ENCODE measurements at regions not wholly inside any gene's neighbourhood (a gene's known extent, or its start where the extent isn't known, plus 50 kb on each side); places are given as distances from the start of the nearest gene placed in this dataset.
A peak's percentile ranks its signal among the peaks of the same experiment; 100 is the strongest.

DNA sequence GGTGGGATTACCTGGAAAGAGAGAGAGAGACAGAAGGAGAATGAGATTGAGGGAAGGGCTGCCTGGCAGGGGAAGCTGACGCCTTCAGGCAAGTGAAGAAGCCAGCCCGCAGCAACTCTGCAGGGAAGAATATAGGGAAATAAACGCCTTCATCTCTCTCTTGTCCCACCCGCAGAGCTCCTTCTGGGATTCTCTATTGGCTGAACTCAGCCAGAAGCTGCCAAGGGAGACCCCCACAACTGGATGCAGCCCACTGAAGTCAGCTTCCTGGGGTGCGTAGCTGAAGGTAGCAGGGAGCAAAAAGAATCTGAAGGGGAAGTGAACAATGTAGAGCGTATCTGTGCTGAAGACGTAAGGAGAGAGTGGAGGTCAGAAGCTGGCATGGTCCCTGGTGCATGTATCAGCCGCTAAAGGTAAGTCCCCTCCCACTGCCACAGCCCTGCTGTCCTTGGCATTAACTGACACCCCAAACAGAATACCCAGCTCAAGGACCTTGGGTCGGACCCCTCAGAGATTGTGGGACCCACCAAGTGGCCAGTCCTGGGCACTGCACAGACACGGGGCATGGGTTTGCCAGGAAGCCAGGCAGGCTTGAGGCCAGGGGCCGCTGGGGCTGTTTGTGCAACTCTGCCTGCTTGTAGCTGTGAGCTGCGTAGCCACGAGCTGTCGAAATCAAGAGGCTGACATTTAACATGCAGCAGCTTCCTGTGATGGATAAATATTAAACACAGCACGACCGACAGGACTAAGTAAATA, 469.9 kb downstream of the MN1 start:
- peak; percentile 85 to 92 for ATAC-seq
- DNase-seq, result peak; percentile 68
- intact Hi-C loops (cut with DNase I), result no loop called here

DNA sequence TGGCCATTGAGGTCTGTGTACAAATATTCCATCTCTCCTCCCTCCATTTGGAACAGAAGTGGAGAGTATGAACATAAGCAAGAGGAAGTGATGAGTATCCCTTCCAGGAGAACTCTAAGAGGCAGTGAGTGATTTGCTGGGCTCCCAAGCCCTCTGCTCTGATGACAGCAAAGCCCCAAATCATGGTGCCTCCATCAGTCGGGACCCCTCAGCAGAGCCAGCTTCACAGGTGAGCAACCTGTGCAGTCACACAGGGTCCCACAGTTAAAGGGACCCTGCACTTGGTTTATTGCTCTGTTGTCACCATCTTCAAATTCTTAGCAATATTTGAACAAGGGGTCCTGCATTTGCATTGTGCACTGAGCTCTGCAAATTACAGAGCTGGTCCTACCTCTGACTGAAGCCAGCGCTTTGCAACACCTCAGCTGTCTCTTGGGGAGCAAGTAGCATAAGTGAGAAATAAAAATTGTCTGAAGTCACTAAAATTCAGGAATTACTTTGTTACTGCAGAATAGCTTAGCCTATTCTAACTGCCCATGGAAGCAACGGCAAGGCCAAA, 466.4 kb downstream of the MN1 start:
- intact Hi-C loops (cut with DNase I), result no loop called here
- no peak for ATAC-seq
- DNase-seq, result no peak

DNA sequence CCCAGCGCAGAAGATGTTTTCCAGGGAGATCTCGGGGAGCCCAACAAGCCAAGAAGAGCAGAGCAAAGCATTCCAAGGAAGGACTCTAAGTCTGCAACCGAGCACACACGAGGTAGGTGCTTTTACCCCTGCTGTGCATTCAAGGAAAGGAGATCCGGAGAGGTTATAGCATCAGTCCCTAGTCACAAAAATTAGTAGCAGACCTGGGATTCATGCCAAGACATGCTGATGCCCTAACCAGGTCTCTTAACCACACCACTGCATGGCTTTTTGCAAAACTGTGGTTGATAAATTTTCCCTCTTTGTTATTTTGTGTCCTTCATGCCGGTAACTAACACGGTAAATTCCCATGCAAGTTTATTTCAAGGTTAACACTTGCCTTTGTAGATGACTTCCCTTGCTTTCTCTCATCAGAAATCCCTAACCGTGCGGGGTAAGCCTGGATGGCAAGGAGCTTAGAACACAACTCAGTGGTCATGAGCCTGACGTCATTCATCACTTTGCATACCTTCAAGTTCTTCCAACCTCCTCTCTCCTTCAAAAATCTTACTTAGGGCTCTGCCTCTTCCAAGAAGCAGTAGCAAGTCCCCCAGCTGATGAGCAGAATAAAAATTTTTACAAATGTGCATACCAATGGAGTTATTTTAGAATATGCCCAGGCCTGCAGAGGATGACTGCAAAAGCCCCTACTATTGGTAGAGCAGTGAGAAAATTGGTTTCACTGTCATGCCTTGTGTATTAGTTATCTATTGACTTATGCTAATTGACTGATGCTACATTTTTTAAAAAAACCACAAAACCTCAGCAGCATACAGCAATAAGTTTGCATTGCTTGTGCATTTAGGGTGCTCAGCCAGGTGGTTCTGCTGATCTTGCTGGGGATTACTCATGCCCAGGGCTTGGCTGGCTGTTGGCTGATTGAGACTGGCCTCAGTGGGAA, 465.1 kb downstream of the MN1 start:
- intact Hi-C loops (cut with DNase I), result no loop called here
- DNase-seq, result no peak
- no peak for ATAC-seq

DNA sequence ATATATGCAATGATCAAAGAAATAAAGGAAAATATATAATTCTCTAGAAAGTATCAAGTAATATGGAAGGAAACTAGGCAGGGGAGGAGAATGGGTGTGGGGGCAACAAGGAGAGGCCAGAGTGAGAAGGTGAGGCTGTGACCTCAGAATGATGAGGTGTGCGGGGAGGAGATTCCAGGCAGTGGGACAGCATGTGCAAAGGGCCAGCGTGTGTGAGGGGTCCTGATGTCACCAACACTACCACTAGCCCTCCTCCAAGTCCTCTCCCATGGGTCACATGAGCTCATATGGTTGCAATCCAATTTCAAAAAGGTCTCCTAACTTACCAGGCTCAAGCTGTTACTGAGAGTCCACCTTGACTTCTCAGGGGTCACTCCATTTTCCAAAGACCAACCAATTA, 463.9 kb downstream of the MN1 start:
- intact Hi-C loops (cut with DNase I), result no loop called here

DNA sequence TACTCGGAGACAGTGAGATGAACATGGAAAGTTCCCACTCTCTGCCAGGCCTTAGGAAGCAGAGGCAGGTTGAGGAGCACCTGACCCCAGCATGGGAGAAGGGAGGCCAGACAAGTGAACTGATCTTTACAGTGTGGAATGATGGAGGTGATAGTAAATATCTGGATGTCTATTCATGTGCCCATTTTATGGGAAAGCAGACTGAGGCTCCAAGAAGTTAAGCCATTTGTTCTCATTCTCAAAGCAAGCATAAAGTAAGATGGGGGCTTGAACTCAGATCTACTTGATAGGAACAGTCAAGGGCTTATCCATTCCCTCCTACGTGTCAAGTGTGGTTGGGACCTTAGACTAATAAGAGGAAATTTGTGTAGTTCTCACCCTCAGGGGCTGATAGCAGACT, 461.5 kb downstream of the MN1 start:
- ATAC-seq, result no peak
- intact Hi-C loops (cut with DNase I), result no loop called here
- DNase-seq, result no peak

More for the DNA sequence above, 463.9 kb downstream of the MN1 start:
- DNase-seq (no peak), ATAC-seq (no peak)

DNA sequence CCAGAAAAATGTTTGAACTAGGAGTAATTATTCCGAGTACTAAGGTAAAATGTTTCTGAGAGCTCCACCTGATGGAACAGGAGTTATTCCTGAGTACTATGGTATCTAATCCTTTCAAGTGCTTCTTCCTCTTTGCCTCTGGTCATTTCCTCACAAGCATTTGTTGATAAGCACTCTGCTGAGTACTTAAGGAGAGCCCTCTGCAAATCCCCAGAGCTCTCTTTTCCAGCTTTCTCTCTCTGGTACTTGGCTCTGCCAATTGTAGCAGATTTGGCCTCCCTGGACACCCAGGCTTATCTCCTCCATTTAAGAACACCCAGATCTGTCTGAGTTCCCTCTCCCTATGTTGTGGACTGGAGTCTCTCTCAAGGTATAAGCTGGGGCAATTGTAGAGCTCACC, 457.0 kb downstream of the MN1 start:
- ATAC-seq, result no peak
- intact Hi-C loops (cut with DNase I), result no loop called here
- DNase-seq, result no peak

DNA sequence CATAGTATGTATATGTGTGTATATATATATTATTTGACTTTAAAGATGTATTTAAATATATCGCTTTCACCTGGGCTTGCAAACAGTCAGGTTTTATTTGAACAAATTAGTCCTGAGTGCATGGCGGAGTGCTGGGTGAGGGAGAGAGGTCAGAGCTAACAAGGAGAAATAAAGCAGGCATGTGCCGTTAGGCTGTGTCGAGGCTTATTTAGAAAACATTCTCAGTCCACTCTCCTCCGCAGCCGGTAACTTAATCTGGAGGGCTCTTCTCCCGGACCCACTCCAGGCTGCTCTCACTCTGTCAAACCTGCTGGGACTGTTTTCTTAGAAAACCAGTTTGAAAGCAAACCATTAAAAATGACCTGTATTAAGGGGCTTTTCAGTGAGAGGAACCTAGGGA, 455.9 kb downstream of the MN1 start:
- DNase-seq (no peak), ATAC-seq (no peak)
- intact Hi-C loops (cut with DNase I), result no loop called here

DNA sequence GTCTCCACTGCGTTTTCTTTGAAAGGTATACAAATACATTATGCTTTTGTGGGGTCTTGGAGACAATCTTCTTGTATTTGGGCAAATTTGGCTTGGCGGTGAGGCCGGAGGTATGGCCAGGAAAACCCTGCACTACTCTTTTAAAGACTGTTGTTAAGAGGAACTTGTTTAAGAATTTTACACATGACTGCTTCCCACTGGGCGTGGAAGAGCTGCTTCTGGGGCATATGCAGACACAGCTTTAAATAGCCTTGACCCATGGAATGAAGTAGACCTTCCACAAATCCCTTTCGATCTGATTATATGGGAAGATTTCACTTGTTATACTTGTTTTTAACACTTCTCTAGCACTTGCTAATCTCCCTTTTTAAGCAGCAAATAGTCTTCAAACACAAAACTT, 453.6 kb downstream of the MN1 start:
- intact Hi-C loops (cut with DNase I), result no loop called here
- no peak for DNase-seq
- ATAC-seq, result no peak

DNA sequence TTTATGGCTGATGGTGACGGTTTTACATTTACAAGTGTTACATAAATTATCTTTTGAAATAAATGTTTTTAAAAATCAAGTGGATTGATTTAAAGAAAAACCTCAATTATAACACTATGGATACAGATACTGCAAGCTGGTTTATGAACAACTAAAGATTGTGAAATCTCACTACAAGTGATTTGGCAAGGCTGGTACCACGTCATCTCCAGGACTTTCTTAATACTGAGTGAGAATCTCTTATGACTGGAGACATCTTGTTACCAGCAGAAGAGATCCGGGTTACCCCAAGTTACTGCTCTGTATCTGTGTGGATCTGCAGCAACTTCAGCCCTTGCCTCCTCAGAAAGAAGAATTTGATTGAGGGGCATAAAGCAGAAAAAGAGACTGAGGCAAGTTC, 452.9 kb downstream of the MN1 start:
- ATAC-seq, result peak in 1 of 2 donors; percentile 51
- DNase-seq, result no peak
- intact Hi-C loops (cut with DNase I), result no loop called here

DNA sequence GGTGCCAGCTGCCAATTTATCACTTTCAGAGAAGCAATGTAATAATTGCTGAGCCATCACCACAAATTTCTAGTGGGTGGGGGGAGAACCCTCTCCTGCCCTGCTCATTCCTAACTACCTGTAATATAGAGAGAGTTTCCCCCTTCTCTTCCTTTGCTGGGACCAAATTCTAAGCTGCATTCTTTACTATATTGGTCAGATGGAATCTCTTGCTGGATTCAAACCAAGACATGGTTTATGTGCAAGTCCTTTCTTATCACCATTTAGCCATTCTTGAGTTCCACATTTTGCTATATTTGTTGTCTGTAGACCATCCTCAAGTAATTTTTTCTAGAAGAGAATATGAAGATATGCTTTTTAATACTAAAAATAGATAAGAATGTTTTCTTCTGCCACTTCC, 452.1 kb downstream of the MN1 start:
- intact Hi-C loops (cut with DNase I), result no loop called here
- DNase-seq, result no peak
- ATAC-seq, result no peak

DNA sequence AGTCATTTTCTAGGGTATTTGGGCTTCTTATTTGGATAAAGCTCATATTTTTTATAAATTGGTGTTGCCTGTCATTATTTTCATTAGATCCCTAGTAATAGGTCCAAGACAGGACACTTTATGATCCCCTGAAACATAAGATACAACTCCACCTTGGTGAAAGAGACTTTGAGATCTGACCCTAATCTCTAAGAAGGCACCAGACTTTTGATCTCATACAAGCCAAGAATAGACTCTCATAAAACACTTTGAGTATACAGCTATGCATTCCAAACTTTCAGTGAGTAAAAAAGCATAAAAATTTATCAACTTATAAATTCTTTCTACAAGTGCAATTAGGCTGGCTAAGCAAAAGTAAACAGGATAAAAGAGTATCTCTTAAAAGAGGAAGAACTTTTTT, 451.2 kb downstream of the MN1 start:
- intact Hi-C loops (cut with DNase I), result no loop called here
- DNase-seq, result no peak
- ATAC-seq, result no peak

DNA sequence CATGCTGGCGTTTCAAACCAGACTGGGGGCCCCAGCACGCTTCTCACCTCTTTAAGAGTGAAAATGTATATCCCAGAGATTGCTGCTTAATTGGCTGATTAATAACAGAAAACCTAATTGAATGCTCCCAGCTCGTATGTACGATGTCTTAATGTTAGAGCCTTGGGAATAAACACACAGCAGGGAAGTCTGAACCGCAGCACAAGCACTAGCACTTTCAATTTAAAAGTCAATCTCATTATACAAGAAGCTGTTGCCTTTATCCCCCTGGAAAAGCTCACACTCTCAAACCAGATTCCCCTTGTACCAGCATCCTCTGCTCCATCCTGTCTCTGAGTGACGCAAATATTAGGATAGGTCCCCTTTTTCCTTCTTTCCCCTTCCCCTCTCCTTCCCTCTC, 449.1 kb downstream of the MN1 start:
- DNase-seq, result no peak
- ATAC-seq, result no peak
- intact Hi-C loops (cut with DNase I), result no loop called here

DNA sequence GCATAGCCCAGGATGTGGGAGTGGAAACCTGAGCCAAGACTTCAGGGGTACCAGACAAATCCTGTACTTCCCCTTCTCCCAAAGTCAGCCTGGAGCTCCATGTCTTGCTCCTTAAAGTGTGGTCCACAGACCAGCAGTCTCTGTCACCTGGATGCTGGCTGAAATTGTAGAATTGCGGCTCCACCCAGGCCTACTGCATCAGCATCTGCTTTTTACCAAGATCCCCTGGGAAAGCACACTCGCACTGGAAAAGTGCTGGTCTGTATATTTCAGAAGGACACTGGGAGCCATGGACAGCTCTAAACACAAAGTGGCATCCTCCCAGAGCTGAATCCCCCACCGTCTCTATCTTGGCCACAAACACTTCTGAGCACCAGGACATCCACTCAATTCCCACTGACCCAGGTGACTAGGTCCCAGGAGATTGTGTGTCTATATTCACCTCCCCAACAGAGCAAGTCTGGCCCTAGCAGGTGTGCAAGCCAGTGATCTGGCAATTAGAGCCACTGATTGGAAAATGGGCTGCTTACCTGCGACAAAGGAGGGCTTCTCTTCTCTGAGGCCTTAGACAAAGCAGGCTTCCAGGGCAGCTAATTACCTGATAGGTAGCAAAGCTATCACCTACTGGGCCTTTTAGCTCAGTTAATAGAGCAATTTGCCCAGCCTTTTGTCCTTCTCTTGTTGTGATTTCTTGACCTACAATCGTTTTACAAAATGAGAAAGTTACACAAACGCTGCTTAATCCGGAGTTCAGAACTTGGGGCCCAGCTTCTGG, 443.3 kb downstream of the MN1 start:
- intact Hi-C loops (cut with DNase I), result no loop called here
- no peak for DNase-seq
- ATAC-seq, result no peak

DNA sequence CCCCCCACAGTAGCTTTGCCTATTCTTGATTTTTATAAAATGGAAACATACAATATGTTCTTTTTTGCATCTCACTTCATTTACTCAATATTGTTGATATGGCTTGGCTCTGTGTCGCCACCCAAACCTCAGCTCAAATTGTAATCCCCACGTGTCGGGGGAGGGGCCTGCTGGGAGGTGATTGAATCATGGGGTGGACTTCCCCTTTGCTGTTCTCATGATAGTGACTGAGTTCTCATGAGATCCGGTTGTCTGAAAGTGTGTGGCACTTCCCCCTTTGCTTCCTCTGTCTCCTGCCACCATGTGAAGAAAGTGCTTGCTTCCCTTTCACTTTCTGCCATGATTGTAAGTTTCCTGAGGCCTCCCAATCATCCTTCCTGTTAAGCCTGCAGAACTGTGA, 431.3 kb downstream of the MN1 start:
- intact Hi-C loops (cut with DNase I), result no loop called here
- no peak for ATAC-seq

DNA sequence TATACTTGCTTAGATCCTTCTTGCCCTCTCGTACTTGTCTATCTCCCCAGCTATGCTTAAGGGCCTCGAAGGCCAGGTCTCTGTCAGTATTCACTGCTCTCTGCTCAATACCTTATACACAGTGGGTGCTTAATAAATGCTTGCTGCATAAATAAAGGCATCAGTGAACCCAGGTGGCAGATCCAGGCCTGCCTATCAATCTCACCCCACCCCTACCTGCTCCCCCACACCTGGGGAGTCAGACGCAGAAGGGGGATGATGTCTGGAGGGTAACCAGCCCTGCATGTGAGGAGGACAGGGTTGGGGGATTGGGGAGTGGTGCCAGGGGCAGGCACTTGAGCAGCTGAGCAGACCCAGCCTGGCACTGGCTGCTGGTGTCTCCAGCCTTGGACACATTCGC, 430.6 kb downstream of the MN1 start:
- no peak for ATAC-seq
- intact Hi-C loops (cut with DNase I), result no loop called here
- no peak for DNase-seq

More for the DNA sequence above, 431.3 kb downstream of the MN1 start:
- DNase-seq, result no peak

DNA sequence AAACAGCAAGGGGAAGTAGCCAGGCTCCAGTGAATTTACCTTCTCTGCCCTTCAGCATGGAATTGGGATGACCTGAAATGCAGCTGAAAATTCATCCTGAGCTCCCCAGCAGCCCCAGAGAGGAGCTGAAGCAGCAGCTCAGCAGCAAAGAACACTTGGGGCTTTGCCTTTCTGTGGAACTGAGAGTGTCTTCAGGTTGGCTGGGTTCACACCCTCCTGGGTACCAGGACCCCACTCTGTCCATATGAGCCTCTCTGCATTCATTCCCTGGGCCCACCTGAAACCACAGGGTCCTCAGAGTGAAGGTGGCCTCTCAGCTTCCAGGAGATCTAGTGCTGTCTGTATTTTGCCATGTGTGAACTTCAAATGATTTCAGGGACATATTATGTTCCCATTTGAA, 429.2 kb downstream of the MN1 start:
- intact Hi-C loops (cut with DNase I), result no loop called here
- DNase-seq, result no peak
- no peak for ATAC-seq

DNA sequence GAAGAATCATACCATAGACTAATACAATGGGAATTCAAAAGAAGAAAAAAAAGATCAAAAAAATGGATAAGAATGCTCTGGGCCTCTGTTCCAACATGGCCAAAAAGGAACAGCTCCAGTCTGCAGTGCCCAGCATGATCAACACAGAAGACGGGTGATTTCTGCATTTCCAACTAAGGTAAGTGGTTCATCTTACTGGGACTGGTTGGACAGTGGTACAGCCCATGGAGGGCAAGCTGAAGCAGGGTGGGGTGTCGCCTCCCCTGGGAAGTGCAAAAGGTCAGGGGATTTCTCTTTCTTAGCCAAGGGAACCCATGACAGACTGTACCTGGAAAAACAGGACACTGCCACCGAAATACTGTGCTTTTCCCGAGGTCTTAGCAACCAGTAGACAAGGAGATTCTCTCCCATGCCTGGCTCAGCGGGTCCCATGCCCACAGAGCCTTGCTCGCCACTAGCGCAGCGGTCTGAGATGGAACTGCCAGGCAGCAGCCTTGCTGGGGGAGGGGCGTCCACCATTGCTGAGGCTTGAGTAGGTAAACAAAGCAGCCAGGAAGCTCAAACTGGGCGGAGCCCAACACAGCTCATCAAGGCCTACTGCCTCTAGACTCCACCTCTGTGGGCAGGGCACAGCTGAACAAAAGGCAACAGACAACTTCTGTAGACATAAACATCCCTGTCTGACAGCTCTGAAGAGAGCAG, 428.4 kb downstream of the MN1 start:
- DNase-seq (peak; percentile 39), ATAC-seq (no peak)
- intact Hi-C loops (cut with DNase I), result no loop called here

DNA sequence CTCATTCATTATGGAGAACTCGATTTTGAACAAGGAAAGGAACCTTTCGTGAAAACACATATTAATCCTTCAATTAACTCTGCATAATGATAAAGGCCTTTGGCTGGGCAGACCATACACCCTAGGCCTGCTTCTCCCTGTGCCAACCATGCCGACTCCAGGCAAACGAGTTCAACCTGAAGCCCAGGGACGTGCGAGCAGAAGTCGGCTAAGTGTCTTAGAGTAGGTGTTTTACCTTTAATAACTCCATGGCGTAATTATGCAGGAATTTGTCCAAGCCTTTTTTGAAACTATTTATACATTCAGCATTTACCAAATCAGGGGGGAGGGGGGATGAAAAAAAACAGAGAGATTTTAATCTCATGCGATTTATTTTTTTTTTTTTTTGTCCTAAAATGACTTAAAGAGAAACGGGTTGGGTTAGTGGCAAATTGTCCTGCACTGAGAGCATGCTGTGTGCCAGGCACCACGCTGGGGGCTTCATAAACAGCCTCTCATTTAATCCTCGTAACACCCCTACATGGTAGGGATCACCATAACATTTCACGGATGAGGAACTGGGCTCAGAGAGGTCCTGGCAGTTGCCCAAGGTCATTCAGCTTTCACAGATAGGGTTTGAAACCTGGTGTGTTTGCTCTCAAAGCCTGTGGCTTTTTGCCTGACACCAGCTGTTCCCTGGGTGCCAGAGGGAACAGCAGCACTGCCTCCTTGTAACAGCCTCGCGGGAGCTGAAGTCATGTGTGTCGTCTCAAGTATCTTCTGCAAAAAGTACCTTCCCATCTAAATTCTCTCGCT, 423.9 kb downstream of the MN1 start:
- intact Hi-C loops (cut with DNase I), result no loop called here
- no peak for DNase-seq
- ATAC-seq, result no peak
